Testis (tissue), 2 donors: ENCODE measurements at regions not wholly inside any gene's neighbourhood (a gene's known extent, or its start where the extent isn't known, plus 50 kb on each side); places are given as distances from the start of the nearest gene placed in this dataset.

Experiments used
- DNase-seq: peaks from one replicate; pipeline ENCODE4 v3.0.0-alpha.2; 2019
- H3K27ac ChIP-seq, 2 donors: fragments of 200-600 bp; sonication (generic); one replicate each; pipeline ENCODE4 v1.5.1; 2019
- H3K27me3 ChIP-seq: fragments of 200-600 bp; sonication (generic); one replicate; pipeline ENCODE4 v1.5.1; 2019
- H3K36me3 ChIP-seq: fragments of 200-600 bp; sonication (generic); one replicate; pipeline ENCODE4 v1.5.1; 2017; ENCODE audit warnings: low read depth; ENCODE audit errors: missing control alignments
- H3K4me1 ChIP-seq: fragments of 200-600 bp; sonication (generic); one replicate; pipeline ENCODE4 v1.5.1; 2019
- H3K4me3 ChIP-seq, 2 donors: fragments of 200-600 bp; sonication (generic); one replicate each; pipeline ENCODE4 v1.5.1; 2017 to 2019
- H3K9me3 ChIP-seq: fragments of 200-600 bp; sonication (generic); one replicate; pipeline ENCODE4 v1.5.1; 2017
- CTCF ChIP-seq, 3 experiments: fragments of 450-650 bp in 2 of 3; fragments of 200-600 bp in 1 of 3; sonication (generic) in 1 of 3; IDR thresholded peaks; one replicate each; pipeline ENCODE4 v1.5.1; 2016 to 2019; ENCODE audit warnings: antibody characterized with exemption in 3 of 3, mild to moderate bottlenecking in 2 of 3, moderate library complexity in 1 of 3
- POLR2A ChIP-seq: fragments of 450-650 bp; IDR thresholded peaks from one replicate; pipeline ENCODE4 v1.6.1; 2017; ENCODE audit warnings: antibody characterized with exemption, mild to moderate bottlenecking, moderate library complexity
- WGBS, 2 donors: methylation state at CpG; one replicate each; pipeline ENCODE4 v1.1.5; 2018; 5-methylcytosine and 5-hydroxymethylcytosine counted together
- intact Hi-C: fragments of 100-400 bp; cut with DNase I; formaldehyde crosslinking; loops from one replicate; pipeline ENCODE4 v1.15.1; 2023; ENCODE audit warnings: low total_unique reads

- no peaks in the 10 kb centered on the region for H3K36me3 ChIP-seq
- no peak for DNase-seq
- WGBS, 2 donors: 58 to 69% methylated on average over 1 of the region's 1 CpG
- no peaks in the 10 kb centered on the region for H3K27me3 ChIP-seq
- intact Hi-C loops: no loop called here
- H3K4me1 ChIP-seq: no peaks in the 10 kb centered on the region
- no peak for TF ChIP-seq POLR2A
- no peak for TF ChIP-seq CTCF (IDR thresholded peaks at IDR 0.05)
- H3K27ac ChIP-seq: no peak overlapping the region
- no peak overlapping the region for H3K4me3 ChIP-seq
- H3K9me3 ChIP-seq: no peaks in the 10 kb centered on the region
Measured at GRCh38 chr13:80121038-80121437, 219.9 kb downstream of the SPRY2 start.

GRCh38 chr13:80118506-80118905 is 222.4 kb downstream of the SPRY2 start:
- Histone ChIP-seq H3K4me1 (no peaks in the 10 kb centered on the region), H3K27me3 (no peaks in the 10 kb centered on the region), H3K36me3 (no peaks in the 10 kb centered on the region), H3K27ac (no peak overlapping the region), H3K9me3 (no peaks in the 10 kb centered on the region), H3K4me3 (no peak overlapping the region)
- 92 to 97% methylated on average over 1 of the region's 1 CpG for WGBS, 2 donors
- no peak for TF ChIP-seq CTCF (IDR thresholded peaks at IDR 0.05)
- no peak for TF ChIP-seq POLR2A
- intact Hi-C loops: no loop called here
- no peak for DNase-seq

- intact Hi-C loops: no loop called here
- H3K4me1 ChIP-seq: no peaks in the 10 kb centered on the region
- no peaks in the 10 kb centered on the region for H3K27me3 ChIP-seq
- H3K27ac ChIP-seq: no peak overlapping the region
- no peak overlapping the region for H3K4me3 ChIP-seq
- WGBS, 2 donors: 94 to 98% methylated on average over 1 of the region's 1 CpG
- H3K36me3 ChIP-seq: no peaks in the 10 kb centered on the region
- no peak for TF ChIP-seq POLR2A
- TF ChIP-seq CTCF (IDR thresholded peaks at IDR 0.05): no peak
- no peak for DNase-seq
- H3K9me3 ChIP-seq: no peaks in the 10 kb centered on the region
Measured at GRCh38 chr13:80118099-80118498, 222.8 kb downstream of the SPRY2 start.

GRCh38 chr13:80117515-80117914 is 223.4 kb downstream of the SPRY2 start:
- TF ChIP-seq POLR2A (no peak), CTCF (IDR thresholded peaks at IDR 0.05) (no peak)
- intact Hi-C loops: no loop called here
- Histone ChIP-seq H3K4me1 (no peaks in the 10 kb centered on the region), H3K36me3 (no peaks in the 10 kb centered on the region), H3K9me3 (no peaks in the 10 kb centered on the region), H3K27ac (no peak overlapping the region), H3K4me3 (no peak overlapping the region), H3K27me3 (no peaks in the 10 kb centered on the region)
- 93 to 95% methylated on average over 2 of the region's 2 CpGs for whole genome bisulfite sequencing, 2 donors
- DNase-seq: no peak

- Histone ChIP-seq H3K27me3 (no peaks in the 10 kb centered on the region), H3K4me3 (no peak overlapping the region), H3K36me3 (no peaks in the 10 kb centered on the region), H3K9me3 (no peaks in the 10 kb centered on the region), H3K4me1 (no peaks in the 10 kb centered on the region), H3K27ac (no peak overlapping the region)
- no peak for DNase-seq
- TF ChIP-seq CTCF (IDR thresholded peaks at IDR 0.05) (no peak), POLR2A (no peak)
- WGBS, 2 donors: 80 to 91% methylated on average over 3 of the region's 3 CpGs
- intact Hi-C loops: no loop called here
Measured at GRCh38 chr13:80116107-80116506, 224.8 kb downstream of the SPRY2 start.
